ENCODE measurements at regions not wholly inside any gene's neighbourhood (a gene's known extent, or its start where the extent isn't known, plus 50 kb on each side); places are given as distances from the start of the nearest gene placed in this dataset.

DNA sequence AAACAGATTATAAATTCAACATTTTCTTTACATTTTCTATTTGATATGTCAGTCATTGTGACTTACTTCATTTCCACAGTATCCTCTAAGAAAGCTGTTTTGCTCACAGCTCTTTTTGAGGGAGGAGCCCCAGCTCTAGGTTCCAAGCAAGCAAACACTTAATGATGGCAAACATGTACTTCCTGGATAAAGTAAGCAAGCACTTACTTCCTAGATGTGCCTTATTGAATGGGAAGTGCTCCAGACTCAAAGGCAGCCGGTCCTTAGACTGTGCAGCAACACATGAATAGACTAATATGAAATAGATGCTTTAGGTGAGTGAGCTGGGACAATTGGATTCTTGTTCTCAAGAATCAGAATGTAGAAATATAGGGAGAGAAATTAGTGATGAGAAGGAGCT lies 2149.8 kb upstream of the PIK3C3 start:
- no peak for DNase-seq (ENCODE audit: low read depth in 2 of 2)

DNA sequence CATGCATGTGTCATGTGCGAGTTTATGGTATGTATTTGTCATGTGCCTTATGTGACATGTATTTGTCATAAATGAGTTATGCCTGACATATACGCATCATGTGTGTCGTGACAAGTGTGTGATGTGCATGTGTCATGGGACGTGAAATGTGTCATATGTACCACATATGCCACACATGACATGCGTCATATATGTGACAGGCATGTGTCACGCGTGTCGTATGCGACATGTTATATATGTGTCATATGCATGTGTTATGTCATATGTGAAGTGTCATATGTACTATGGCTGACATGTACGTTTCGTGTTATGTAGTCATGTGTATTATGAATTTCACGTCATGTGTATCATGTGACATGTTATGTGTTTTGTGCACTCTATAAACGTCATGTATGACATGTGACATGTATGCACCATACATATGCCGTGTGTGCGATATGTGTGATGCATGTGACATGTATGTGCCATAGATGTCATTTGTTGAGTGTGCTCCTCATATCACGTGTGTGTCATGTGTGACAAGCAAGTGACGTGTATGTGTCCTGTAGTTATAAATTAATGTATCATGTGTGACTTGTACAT lies 2152.3 kb upstream of the PIK3C3 start:
- DNase-seq (ENCODE audit: low read depth in 2 of 2), result no peak

DNA sequence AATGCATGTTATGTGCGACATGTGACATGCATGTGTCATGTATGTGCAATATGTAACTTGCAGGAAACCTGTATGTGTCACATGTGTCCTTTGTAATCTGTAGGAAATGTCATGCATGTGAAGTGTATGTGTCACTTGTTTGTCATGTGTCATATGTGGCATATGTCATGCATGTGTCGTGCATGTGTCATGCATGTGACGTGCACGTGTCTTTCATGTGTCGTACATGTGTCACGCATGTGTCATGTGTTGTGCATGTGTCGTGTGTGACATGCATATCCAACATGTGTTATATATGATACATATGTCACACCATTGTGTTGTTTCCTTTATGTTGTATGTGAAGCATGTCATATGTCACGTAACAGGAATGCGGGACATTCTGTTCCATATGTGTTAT lies 2153.2 kb upstream of the PIK3C3 start:
- DNase-seq (ENCODE audit: low read depth in 2 of 2), result no peak

DNA sequence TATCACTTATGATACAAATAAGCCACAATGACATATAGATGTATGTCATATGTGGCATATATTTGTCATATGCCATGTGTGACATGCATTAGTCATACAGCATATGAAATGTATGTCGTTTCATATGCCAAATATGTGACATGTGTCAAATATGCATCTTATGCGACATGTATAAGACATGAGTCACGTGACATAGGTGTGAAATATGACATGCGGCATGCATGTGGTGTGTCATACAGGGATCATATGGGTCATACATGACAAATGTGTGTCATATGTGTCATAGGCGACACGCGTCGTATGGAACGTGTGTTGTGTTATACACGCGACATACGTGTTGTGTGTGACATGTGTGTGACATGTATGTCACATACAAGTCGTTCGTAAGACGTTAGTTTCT lies 2154.0 kb upstream of the PIK3C3 start:
- no peak for DNase-seq (ENCODE audit: low read depth in 2 of 2)

DNA sequence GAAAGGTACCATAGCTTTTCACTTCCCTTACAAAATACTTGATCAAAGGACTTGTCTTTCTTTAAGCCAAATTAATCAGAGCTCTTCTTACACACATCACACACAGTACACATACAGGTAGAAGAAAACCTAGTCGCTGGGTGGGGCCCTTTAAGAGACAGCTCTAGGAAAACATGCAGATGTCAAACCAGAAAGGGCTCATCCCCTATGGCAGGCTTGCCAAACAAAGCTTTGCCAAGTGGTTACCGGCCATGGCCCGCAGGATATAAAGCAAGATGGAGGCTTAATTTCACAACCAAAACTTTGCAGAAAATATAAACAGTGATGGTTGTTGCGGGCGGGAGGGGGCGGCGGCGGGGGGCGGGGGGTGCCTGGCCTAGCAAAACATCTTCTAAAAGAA lies 2156.0 kb upstream of the PIK3C3 start:
- no peak for DNase-seq (ENCODE audit: low read depth in 2 of 2)

DNA sequence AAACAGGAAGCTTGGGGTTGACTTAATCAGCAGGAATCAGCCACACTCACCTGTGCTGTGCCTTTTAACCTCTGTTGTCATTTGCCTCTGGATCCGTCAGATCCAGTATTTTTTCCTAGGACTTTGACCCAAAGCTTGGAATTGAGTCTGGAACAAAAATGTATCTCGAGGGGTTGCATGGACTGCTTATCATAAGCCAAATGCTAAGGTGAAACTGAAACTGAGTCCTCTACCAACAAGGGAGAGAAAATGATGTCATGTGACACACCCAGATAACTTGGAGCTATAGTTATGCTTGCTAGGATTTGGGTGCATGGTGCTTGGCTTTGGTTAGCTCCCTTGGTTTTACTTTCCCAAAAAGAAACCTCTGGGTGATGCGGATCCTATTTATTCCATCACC lies 2158.6 kb upstream of the PIK3C3 start:
- no peak for DNase-seq (ENCODE audit: low read depth in 2 of 2)

DNA sequence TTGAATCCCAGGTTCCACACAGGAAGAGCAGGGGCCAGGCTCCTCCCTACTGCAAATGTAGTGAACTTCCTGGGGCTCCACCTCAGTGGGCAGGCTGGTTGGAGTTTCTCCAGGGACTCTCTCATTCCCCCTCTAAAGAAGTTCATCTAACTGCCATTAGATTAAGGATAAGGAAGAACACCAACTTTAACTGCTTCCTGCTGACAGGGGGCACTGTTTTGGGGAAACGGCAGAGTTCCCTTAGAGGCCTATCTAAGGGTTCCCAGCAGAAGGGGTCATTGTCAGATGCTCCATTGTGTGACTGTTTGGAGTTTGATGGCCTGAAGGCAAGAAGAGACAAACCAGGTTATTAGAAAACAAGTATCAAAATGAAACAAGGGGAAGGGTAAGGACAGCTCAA lies 2159.7 kb upstream of the PIK3C3 start:
- DNase-seq (ENCODE audit: low read depth in 2 of 2), result no peak

DNA sequence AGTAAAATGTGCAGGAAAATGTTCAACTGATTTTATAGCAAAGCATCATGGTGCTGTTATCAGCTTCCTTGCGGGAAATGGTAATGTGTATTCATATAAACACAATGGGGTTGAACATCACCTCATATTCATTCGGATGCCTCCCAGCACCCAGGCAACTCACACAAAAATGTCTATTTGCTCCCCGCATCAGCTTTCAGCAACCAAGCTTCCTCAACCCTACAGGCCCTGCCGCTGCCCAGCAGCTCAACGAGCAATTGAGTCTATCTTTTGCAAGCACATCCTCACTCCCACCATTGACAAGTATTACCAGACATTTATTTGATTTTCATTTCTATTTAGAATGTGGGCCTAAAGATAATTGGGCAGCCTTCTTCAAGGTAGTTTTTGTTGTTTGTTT lies 2161.4 kb upstream of the PIK3C3 start:
- no peak for DNase-seq (ENCODE audit: low read depth in 2 of 2)

DNA sequence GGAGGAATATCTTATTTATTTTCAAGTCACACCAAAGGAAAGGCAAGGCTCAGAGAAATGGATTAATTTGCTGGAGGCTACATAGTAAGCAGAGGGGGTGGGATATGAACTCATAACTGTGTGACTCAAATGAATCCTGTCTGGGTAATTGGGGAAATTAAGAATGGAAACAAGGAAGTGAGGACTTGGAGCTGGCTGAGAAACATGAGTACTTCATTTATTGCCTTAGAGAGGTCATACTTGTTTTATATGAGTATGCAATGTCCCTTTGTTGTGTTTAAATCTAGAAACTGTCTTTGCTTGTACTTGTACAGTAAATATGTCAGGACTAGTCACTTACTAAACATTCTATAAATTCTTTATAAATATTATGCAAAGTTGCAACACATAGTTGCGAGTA lies 2166.7 kb upstream of the PIK3C3 start:
- DNase-seq (ENCODE audit: low read depth in 2 of 2), result no peak

DNA sequence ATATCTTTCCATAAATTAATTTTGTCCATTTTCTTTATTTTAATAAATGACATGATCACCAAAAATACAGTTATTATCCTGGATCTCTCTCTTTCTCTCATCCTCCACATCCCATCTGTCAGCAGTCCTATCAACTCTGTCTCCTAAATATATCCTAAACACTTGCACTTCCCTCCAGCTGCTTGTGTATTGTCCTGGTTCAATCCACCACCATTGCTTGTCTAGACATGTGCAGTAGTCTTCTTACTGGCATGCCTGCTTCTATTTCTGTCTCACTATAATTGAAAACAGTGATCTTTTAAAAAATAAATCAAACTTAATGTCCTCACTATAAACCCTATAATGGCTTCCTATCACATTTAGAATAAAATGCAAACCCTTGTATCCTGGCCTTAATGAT lies 2168.6 kb upstream of the PIK3C3 start:
- DNase-seq (ENCODE audit: low read depth in 2 of 2), result no peak

DNA sequence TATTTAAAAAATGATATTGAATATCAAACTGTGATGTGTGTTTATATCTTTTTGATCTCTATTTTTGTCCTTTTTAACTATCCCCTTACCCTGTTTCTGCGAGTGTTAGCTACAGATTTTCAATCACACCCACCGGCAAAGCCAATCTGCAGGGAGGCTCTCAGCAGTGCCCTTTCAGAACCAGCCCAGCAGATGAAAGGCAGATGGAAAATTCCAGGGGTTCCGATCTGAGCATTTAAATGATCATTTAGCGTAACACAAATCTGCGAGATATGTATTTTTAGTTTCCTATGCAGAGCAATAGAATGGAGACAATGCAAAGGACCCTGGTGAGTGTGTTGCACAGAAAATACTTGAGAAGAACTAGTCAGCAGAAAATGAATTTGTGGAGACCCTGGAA lies 2170.5 kb upstream of the PIK3C3 start:
- no peak for DNase-seq (ENCODE audit: low read depth in 2 of 2)

DNA sequence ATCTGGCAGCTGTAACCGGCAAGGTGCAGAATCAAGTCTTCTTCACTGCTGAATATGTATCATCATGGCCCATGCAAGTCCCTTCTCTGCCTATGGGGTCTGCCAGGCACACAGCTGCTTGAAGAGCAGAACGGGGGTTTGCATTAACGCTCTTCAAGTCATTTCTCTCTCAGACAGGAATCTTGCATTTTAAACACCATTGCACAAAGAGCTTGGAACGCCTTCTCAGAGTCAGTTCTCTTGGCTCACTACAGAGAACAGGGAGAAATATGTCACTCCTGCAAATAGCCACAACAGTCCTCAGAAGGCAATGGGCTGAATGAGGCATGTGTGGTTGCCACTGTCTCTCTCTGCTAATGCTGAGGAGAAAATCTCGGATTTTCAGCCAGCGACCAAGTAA lies 2173.5 kb upstream of the PIK3C3 start:
- DNase-seq (ENCODE audit: low read depth in 2 of 2), result no peak

DNA sequence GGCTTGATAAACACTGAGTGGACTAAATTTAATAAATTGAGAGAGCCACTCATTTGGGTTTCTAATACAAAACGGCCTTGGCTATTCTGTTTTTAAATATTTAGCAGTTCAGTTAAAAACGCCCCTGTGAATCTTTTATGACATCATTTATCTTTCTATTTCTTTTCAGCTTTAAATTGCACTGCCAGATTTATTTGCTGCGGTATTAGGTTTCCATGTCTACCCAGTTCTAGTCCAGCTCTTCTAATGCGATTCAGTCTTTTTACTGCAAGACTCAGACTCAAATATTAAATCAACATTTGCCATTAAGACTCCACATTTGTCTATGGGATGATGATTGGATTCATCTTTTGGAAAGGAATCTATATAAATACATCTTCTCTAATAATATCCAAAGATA lies 2174.3 kb upstream of the PIK3C3 start:
- no peak for DNase-seq (ENCODE audit: low read depth in 2 of 2)

DNA sequence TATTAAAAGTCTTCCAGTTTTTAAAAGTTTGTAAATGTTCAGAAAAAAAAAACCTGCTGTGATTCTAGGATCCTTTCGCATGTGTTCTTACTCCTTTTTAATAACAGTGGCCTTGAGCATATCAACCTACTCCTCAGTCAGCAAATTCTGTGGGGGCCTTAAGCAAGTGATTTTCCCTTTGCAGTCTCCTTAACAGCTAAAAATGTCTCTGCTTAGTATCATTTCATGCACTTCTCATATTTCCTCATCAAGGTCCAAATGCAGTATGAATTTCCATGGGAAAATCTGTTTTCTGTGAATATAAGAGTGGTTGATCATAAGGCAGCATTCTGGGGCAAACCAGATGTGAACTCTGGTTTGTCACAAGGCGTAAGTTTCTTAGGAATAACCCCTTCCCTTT lies 2175.1 kb upstream of the PIK3C3 start:
- no peak for DNase-seq (ENCODE audit: low read depth in 2 of 2)

DNA sequence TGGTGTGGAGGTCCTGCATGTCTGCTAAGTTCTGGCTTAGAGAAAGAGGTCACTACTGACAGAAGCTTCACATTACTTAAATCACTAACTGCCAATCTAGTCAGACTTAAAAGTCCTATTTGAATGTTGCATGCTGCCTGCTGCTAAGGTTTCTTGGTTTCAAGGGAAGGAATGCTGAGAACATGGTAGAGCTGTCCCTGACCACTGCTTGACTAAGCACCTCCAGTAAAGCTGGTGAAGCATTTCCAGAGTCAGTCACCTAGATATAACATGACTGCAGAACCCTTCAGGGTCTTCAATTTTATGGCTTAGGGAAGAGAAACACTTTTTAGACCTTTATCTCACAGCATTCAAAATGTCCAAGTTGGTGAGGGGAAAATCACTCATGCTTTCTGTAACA lies 2178.3 kb upstream of the PIK3C3 start:
- no peak for DNase-seq (ENCODE audit: low read depth in 2 of 2)

DNA sequence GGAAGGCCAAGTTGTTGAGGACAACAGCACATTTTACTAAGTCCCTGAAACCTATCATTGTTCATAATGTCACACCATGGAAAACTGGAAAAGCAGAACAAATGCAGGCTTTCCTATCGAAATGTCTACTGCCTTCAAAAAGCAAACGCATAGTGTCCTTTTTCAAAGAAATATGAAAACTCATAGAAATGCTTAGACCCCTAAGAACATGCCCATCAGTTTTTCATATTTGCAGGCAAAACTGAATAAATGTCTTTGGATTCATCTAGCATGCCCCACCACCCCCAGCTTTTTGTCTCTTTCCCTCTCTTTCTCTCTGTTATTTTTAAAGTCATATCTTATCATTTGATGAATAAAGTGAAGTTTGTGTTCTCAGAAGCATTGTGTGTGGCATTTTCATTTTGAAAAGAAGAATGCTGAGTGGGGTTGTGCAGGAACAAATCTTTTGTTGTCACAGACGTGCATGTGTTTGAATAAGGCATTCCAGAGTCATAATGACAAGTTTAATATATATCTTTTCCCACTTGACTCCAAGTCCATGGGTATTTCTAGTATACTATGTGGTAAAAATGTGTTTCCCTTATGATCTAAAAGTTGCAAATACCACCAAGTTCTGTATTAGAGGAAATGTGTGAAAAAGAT lies 2180.0 kb upstream of the PIK3C3 start:
- DNase-seq (ENCODE audit: low read depth in 2 of 2), result no peak

DNA sequence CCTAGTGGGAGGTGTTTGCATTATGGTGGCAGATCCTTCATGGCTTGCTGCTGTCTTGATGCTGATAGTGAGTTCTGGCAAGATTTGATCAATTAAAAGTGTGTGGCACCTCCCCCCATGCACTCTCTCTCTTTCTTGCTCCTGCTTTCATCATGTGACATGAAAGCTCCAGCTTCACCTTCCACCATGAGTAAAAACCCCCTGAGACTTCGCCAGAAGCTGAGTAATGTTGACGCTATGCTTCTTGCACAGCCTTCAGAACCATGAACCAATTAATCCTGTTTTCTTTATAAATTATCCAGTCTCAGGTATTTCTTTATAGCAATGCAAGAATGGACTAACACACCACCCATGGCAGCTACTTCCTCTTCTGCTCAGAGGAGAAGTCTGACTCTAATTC lies 2181.4 kb upstream of the PIK3C3 start:
- no peak for DNase-seq (ENCODE audit: low read depth in 2 of 2)

DNA sequence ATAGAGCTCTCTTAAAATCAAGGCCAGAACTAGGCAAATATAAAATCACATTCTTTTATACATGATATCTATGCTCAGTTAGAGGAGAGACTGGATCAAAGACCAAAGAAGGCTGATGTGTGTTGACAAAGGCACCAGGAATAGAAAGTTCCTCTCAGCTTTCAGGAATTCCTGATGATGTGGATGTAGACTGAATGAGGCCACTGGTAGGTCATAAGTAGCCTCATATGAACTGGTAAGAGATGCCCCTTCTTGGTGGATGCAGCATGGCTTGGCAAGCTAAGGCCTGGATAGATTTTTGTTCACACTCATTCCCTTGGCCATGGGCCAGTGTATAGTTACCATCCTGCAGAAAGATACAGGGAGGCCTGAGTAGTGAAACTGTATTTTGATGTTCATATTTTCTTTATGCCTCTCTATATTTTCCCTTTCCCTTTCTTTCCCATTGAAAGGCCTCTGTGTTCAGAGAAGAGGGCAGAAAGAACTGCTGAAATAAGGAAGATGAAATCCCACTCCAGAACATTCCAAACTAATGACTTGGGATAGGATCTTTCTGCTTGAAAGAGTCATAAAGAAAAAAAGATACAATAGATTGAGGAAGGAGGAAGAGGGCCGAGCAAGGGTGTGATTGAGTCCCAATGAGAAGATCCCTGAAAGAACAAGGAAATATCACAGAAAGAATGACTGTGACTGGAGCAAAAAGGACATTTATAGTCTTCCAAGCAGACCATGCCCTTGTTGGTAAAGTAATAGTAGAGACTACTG lies 2182.7 kb upstream of the PIK3C3 start:
- no peak for DNase-seq (ENCODE audit: low read depth in 2 of 2)

DNA sequence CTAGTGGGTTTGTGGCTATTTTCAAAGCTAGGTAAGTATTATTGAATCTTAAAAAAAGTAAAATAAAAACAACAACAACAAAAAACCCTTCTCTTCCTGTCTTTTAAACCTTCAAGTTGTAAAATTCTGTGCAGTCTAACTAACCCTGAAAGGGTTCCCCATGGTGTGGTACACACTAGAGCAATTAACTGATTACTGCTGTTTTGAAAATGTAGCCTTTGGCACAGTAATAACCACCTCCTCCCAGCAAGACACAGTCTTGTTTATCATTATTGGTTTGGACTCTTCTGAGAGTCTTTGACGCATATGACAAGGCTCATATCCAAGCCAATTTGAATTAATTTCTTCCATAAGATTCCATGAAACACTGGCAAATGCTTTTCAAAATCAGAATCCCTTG lies 2184.6 kb upstream of the PIK3C3 start:
- no peak for DNase-seq (ENCODE audit: low read depth in 2 of 2)

DNA sequence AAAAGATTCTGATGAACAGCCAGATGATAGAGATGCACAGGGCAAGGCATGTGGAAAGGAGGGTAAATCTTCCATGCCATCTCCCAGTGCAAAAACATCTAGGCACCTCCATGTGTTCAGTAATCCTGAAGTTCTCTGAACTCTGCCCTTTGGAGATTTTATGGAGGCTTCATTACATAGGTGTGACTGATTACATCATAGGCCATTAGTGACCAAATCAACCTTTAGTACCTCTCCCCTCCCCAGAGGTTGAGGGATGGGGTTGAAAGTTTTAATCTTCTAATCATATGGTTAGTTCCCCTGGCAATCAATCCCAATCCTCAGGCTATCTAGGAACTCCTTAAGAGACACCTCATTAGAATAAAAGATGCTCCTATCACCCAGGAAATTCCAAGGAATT lies 2190.2 kb upstream of the PIK3C3 start:
- DNase-seq (ENCODE audit: low read depth in 2 of 2), result no peak

DNA sequence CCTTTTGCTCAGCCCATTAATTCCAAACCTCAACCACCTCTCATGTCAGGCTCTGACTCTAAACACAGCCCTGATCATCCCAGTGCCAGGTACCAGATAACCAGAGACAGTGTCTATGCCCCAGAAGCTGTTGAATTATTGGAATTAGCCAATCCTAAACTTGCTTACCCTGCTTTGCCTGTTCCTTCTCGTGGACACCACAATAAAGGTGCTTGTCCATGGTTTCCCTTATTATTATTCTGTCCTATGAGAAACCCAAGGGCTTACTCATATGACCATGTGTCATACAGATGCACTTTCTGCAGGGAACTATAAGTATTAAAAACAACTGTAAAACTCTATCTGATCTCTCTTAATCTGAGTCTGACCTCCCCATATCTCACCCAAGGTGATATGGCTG lies 2193.8 kb upstream of the PIK3C3 start:
- DNase-seq (ENCODE audit: low read depth in 2 of 2), result no peak

DNA sequence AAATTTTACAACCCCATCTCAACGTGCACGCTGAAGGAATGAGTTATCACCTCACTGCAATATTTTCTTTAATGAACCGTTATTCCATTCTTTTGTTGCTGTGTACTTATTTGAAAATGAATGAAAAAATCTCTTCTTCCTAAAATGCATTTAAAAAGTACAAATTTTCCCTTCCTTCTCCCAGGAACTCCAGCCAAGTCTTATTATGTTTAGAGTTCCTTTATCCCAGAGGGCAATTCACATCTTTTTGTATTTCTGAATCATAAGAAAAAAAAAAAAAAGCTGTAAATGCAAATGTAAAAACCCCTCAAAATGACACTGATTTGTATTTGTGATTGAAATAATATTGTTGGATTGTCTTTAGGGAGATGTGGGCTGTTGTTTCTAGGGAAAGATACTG lies 2194.3 kb upstream of the CELF4 start:
- DNase-seq (ENCODE audit: low read depth in 2 of 2), result no peak

DNA sequence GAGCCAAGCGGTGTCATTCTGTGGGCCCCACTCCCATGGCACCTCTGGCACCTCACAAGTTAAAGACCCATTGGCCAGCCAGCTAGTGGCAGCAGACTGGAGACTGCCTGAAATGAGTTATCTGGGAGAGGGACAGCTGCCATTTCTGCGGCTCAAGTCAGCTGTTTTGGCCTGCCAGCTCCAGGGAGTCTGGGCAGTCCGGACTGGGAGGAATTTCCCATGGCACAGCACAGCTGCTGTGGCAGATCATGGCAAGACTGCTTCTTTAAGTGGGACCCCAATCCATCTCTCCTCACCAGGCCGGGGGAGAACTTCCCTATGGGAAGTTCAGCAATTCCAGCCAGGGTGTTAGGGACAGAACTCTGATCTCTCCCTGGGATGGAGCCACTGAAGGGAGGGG lies 2187.6 kb upstream of the CELF4 start:
- no peak for DNase-seq (ENCODE audit: low read depth in 2 of 2)

DNA sequence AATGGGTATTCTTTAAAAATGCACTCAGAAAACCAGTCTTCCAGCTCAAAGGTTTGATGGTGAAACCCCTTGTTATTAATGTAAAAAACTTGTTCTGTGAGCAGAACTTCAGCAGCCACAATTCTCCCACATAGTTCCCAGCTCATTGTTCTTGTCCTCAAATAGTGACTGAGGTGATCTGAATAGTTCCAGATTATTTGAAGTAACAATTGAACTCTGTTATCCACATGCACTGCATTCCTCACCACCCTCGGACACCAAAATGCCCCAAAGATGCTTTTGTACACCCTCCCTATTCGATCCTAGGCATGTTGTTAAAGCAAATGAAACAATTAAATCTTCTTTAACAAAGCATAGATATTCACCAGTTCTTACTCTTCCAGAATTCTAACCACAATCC lies 2186.8 kb upstream of the CELF4 start:
- DNase-seq (ENCODE audit: low read depth in 2 of 2), result no peak

Measured in stimulated activated CD4-positive, alpha-beta T cell treated with anti-CD3 and anti-CD28 coated beads, Interleukin-1b, Interleukin-23, amount 100 ng/mL, for 1 hour (primary cell).